HCT116 (cell line): ENCODE measurements at regions not wholly inside any gene's neighbourhood (a gene's known extent, or its start where the extent isn't known, plus 50 kb on each side); places are given as distances from the start of the nearest gene placed in this dataset.

ENCODE experiments used
- CTCF ChIP-seq, 3 experiments: fragments of 200-600 bp in 1 of 3; sonication (generic) in 1 of 3; IDR thresholded peaks in 2 of 3; conservative IDR thresholded peaks in 1 of 3; 2 replicates each; pipeline ENCODE4 v1.5.1; 2012 to 2017; ENCODE audit warnings: low read depth in 2 of 3, low read length in 2 of 3, antibody characterized with exemption in 1 of 3, borderline replicate concordance in 1 of 3, control low read depth in 1 of 3, mild to moderate bottlenecking in 1 of 3, mixed read lengths in 1 of 3, mixed run types in 1 of 3, moderate library complexity in 1 of 3; ENCODE audit not compliant: insufficient read depth in 1 of 3
- POLR2A ChIP-seq: IDR thresholded peaks from 2 replicates; pipeline ENCODE4 v1.7.0; 2011; ENCODE audit warnings: borderline replicate concordance; ENCODE audit not compliant: insufficient read depth, insufficient read length; ENCODE audit errors: extremely low read depth

GRCh38 chr1:187715483-187715882 lies 886.7 kb downstream of the PLA2G4A start:
- TF ChIP-seq POLR2A (no peak), CTCF (IDR thresholded peaks at IDR 0.05 in 2 of 3, conservative IDR thresholded peaks at IDR 0.05 in 1 of 3; ENCODE audit: borderline replicate concordance in 1 of 3, insufficient read depth in 1 of 3, low read depth in 2 of 3, low read length in 2 of 3) (no peak)
